Osteocyte (in vitro differentiated cells): ENCODE measurements at regions not wholly inside any gene's neighbourhood (a gene's known extent, or its start where the extent isn't known, plus 50 kb on each side); places are given as distances from the start of the nearest gene placed in this dataset.

ENCODE experiments used
- DNase-seq: peaks from one replicate; pipeline ENCODE4 v3.0.0; 2021; ENCODE audit warnings: mixed read lengths; ENCODE audit not compliant: unreplicated experiment; ENCODE audit errors: extremely low spot score
- H3K27ac Mint-ChIP-seq: one replicate; pipeline ENCODE4 v1.8.0; 2021; ENCODE audit warnings: mild to moderate bottlenecking, mixed read lengths; ENCODE audit not compliant: unreplicated experiment
- H3K27me3 Mint-ChIP-seq: one replicate; pipeline ENCODE4 v1.8.0; 2021; ENCODE audit warnings: mixed read lengths; ENCODE audit not compliant: unreplicated experiment
- H3K36me3 Mint-ChIP-seq: one replicate; pipeline ENCODE4 v1.8.0; 2021; ENCODE audit warnings: mixed read lengths; ENCODE audit not compliant: unreplicated experiment
- H3K4me1 Mint-ChIP-seq: one replicate; pipeline ENCODE4 v1.8.0; 2021; ENCODE audit warnings: mixed read lengths; ENCODE audit not compliant: unreplicated experiment
- H3K4me3 Mint-ChIP-seq: one replicate; pipeline ENCODE4 v1.8.0; 2021; ENCODE audit warnings: mild to moderate bottlenecking, moderate library complexity, mixed read lengths; ENCODE audit not compliant: unreplicated experiment
- H3K9me3 Mint-ChIP-seq: one replicate; pipeline ENCODE4 v1.8.0; 2021; ENCODE audit warnings: mixed read lengths; ENCODE audit not compliant: unreplicated experiment
- CTCF ChIP-seq: fragments of 200-600 bp; sonication (generic); IDR thresholded peaks from 2 replicates; pipeline ENCODE4 v1.5.0; 2021; ENCODE audit warnings: antibody characterized with exemption, mild to moderate bottlenecking, moderate library complexity

DNA sequence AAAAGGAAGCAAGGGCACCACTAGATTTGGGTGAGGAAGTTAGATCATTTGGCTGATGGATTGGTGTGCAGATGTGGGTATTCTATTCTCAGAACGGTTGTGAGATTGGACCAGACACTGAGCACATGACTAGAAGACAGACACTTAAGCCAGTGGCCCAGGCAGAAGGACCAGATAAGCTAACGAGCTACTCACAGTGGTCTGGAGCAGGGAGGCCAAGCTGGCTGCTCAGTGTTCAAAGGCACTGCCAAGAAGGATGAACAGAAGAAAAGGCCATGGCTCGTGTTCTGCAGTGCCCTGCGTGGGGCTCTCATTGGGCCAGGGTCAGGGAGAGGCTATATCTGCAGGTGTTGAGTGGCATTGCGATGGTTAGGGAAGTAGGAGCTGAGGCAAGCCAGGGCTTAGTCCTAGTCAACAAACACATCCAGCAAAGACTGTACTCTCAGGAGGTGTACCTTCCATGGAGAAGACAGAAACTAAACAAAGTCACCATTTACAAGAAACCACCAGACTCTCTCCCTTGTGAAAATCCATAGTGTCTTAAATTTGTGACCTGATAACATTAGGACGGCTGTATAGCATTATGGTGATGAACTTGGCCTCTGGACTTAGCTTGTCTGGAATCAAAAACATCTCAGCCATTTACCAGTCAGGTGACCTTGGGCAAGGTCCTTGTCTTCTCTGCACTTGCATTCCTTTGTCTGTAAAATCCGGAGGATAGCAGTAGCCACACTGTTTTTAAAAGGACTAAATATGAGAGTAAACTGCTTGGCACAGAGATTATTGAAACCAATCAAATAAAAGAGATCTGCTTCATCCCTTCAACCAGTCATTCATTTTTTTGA, 274.5 kb downstream of the SIPA1L2 start:
- no peak overlapping the region for H3K4me3 Mint-ChIP-seq
- H3K27me3 Mint-ChIP-seq: peaks cover 2% of the 10 kb centered on the region

GRCh38 chr1:232353001-232353400, 276.9 kb downstream of the SIPA1L2 start:
- no peaks in the 10 kb centered on the region for H3K36me3 Mint-ChIP-seq
- H3K27me3 Mint-ChIP-seq: peaks cover 2% of the 10 kb centered on the region
- no peak for TF ChIP-seq CTCF
- DNase-seq: no peak
- H3K4me3 Mint-ChIP-seq: no peak overlapping the region
- no peaks in the 10 kb centered on the region for H3K9me3 Mint-ChIP-seq
- H3K27ac Mint-ChIP-seq: no peak overlapping the region
- peaks cover 3% of the 10 kb centered on the region for H3K4me1 Mint-ChIP-seq

More for the DNA sequence above, 274.5 kb downstream of the SIPA1L2 start:
- H3K27ac Mint-ChIP-seq: no peak overlapping the region
- no peak for DNase-seq
- no peaks in the 10 kb centered on the region for H3K9me3 Mint-ChIP-seq
- no peak for TF ChIP-seq CTCF
- no peaks in the 10 kb centered on the region for H3K36me3 Mint-ChIP-seq
- H3K4me1 Mint-ChIP-seq: peaks cover 3% of the 10 kb centered on the region

DNA sequence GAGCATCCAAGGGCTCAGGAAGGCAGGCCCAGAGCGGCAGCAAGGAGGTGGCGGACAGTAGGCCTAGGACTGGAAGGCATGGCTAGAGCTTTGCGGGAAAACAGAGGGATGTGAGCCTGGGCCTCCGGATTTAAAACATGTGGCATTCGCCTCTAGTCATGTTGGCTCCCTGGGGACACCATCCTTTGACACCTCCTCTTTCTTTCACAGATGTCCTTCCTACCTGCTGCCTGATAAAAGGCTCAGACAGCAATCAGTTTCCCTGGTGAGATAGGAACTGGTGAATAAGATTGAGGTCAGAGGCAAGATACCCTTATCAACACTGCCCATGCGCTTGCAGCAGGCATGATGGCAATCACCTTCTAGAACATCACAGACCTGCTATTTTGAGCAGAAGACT, 277.6 kb downstream of the SIPA1L2 start:
- no peak for DNase-seq
- no peak overlapping the region for H3K27ac Mint-ChIP-seq
- TF ChIP-seq CTCF: no peak
- no peaks in the 10 kb centered on the region for H3K9me3 Mint-ChIP-seq
- no peaks in the 10 kb centered on the region for H3K36me3 Mint-ChIP-seq
- peaks cover 3% of the 10 kb centered on the region for H3K4me1 Mint-ChIP-seq
- H3K27me3 Mint-ChIP-seq: peaks cover 2% of the 10 kb centered on the region
- H3K4me3 Mint-ChIP-seq: no peak overlapping the region

DNA sequence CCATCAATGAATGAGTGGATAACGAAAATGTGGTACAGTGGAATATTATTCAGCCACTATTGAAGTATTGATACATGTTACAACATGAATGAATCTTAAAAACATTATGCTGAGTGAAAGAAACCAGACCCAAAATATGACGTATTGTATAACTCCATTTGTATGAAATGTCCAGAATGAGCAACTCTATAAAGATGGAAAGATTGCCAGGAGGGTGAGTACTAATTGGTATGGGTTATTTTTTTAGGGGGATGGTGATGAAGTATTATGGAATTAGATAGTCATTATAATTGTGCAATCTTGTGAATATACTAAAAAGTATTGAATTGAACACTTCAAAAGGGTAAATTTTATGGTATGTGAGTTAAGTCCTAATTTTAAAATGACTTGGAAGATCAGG, 278.6 kb downstream of the SIPA1L2 start:
- TF ChIP-seq CTCF: no peak
- H3K4me3 Mint-ChIP-seq: no peak overlapping the region
- H3K36me3 Mint-ChIP-seq: no peaks in the 10 kb centered on the region
- DNase-seq: no peak
- peaks cover 3% of the 10 kb centered on the region for H3K4me1 Mint-ChIP-seq
- H3K27me3 Mint-ChIP-seq: peaks cover 2% of the 10 kb centered on the region
- no peaks in the 10 kb centered on the region for H3K9me3 Mint-ChIP-seq
- no peak overlapping the region for H3K27ac Mint-ChIP-seq

- TF ChIP-seq CTCF: no peak
- no peaks in the 10 kb centered on the region for H3K4me1 Mint-ChIP-seq
- DNase-seq: no peak
Observed at GRCh38 chr1:232346844-232347243, 283.1 kb downstream of the SIPA1L2 start.

More at GRCh38 chr1:232346844-232347243, 283.1 kb downstream of the SIPA1L2 start:
- Mint-ChIP-seq H3K27ac (no peak overlapping the region), H3K9me3 (peaks cover 7% of the 10 kb centered on the region), H3K27me3 (peaks cover 5% of the 10 kb centered on the region), H3K4me3 (no peak overlapping the region), H3K36me3 (no peaks in the 10 kb centered on the region)
